Osteoblast (primary cell): ENCODE measurements at regions not wholly inside any gene's neighbourhood (a gene's known extent, or its start where the extent isn't known, plus 50 kb on each side); places are given as distances from the start of the nearest gene placed in this dataset.

ENCODE experiments used
- DNase-seq: peaks from one replicate; pipeline ENCODE4 v3.0.0; 2011; ENCODE audit warnings: low spot score, mixed read lengths; ENCODE audit not compliant: insufficient read length; ENCODE audit errors: missing footprints
- H2AFZ ChIP-seq: 2 replicates; pipeline ENCODE4 v1.6.0; 2011; ENCODE audit warnings: mild to moderate bottlenecking, low read length
- H3K27ac ChIP-seq: 2 replicates; pipeline ENCODE4 v1.5.1; 2011; ENCODE audit warnings: mild to moderate bottlenecking, low read depth, low read length, moderate library complexity
- H3K27me3 ChIP-seq: 2 replicates; pipeline ENCODE4 v1.6.0; 2012; ENCODE audit warnings: mild to moderate bottlenecking, control low read depth, inconsistent platforms, low read length, moderate library complexity; ENCODE audit not compliant: insufficient read depth
- H3K36me3 ChIP-seq: 2 replicates; pipeline ENCODE4 v1.5.1; 2011; ENCODE audit warnings: mild to moderate bottlenecking, low read length, control low read depth, moderate library complexity; ENCODE audit not compliant: insufficient read depth
- H3K4me1 ChIP-seq: 2 replicates; pipeline ENCODE4 v1.5.1; 2011; ENCODE audit warnings: mild to moderate bottlenecking, low read length, control low read depth, moderate library complexity; ENCODE audit not compliant: insufficient read depth
- H3K4me2 ChIP-seq: 2 replicates; pipeline ENCODE4 v1.6.0; 2011; ENCODE audit warnings: mild to moderate bottlenecking, low read length; ENCODE audit not compliant: insufficient read depth
- H3K4me3 ChIP-seq: fragments of 200-600 bp; sonication (generic); 3 replicates; pipeline ENCODE4 v1.5.1; 2012; ENCODE audit warnings: mild to moderate bottlenecking, low read length, inconsistent platforms; ENCODE audit not compliant: insufficient read depth
- H3K79me2 ChIP-seq: 2 replicates; pipeline ENCODE4 v1.6.0; 2012; ENCODE audit warnings: mild to moderate bottlenecking, low read length, control low read depth, inconsistent platforms; ENCODE audit not compliant: insufficient read depth
- H3K9me3 ChIP-seq: 2 replicates; pipeline ENCODE4 v1.5.1; 2011; ENCODE audit warnings: low read depth, low read length, control low read depth
- H4K20me1 ChIP-seq: 2 replicates; pipeline ENCODE4 v1.6.0; 2012; ENCODE audit warnings: mild to moderate bottlenecking, low read length, control low read depth; ENCODE audit not compliant: insufficient read depth
- CTCF ChIP-seq: IDR thresholded peaks from 2 replicates; pipeline ENCODE4 v1.5.1; 2011; ENCODE audit warnings: mild to moderate bottlenecking, low read depth, low read length, moderate library complexity; ENCODE audit errors: extremely low read depth

GRCh38 chr18:64384101-64384500 lies 235.2 kb upstream of the LINC00305 start:
- H3K9me3 ChIP-seq, result no peaks in the 10 kb centered on the region

GRCh38 chr18:64380117-64380516 lies 231.2 kb upstream of the LINC00305 start:
- no peak for DNase-seq
- no peaks in the 10 kb centered on the region for H3K79me2 ChIP-seq
- no peaks in the 10 kb centered on the region for H4K20me1 ChIP-seq
- no peak overlapping the region for H2AFZ ChIP-seq
- H3K4me3 ChIP-seq, result no peak overlapping the region
- no peaks in the 10 kb centered on the region for H3K4me1 ChIP-seq
- no peak for TF ChIP-seq CTCF
- no peak overlapping the region for H3K4me2 ChIP-seq
- no peak overlapping the region for H3K27ac ChIP-seq
- H3K27me3 ChIP-seq, result no peaks in the 10 kb centered on the region
- H3K36me3 ChIP-seq, result no peaks in the 10 kb centered on the region
- peaks cover 3% of the 10 kb centered on the region for H3K9me3 ChIP-seq

More at GRCh38 chr18:64384101-64384500, 235.2 kb upstream of the LINC00305 start:
- Histone ChIP-seq H3K27me3 (no peaks in the 10 kb centered on the region), H2AFZ (no peak overlapping the region), H3K4me3 (no peak overlapping the region), H4K20me1 (no peaks in the 10 kb centered on the region), H3K27ac (no peak overlapping the region), H3K4me2 (no peak overlapping the region), H3K79me2 (no peaks in the 10 kb centered on the region), H3K36me3 (no peaks in the 10 kb centered on the region), H3K4me1 (no peaks in the 10 kb centered on the region)
- no peak for TF ChIP-seq CTCF
- DNase-seq, result peak; percentile 51

- Histone ChIP-seq H3K4me3 (no peak overlapping the region), H2AFZ (no peak overlapping the region), H3K36me3 (no peaks in the 10 kb centered on the region), H3K27me3 (no peaks in the 10 kb centered on the region), H4K20me1 (no peaks in the 10 kb centered on the region), H3K4me2 (no peak overlapping the region), H3K4me1 (no peaks in the 10 kb centered on the region), H3K79me2 (no peaks in the 10 kb centered on the region), H3K9me3 (peaks cover 3% of the 10 kb centered on the region), H3K27ac (no peak overlapping the region)
- TF ChIP-seq CTCF, result no peak
- DNase-seq, result no peak
Observed at GRCh38 chr18:64379662-64380061, 230.8 kb upstream of the LINC00305 start.

GRCh38 chr18:64377446-64377845 lies 228.6 kb upstream of the LINC00305 start:
- Histone ChIP-seq H4K20me1 (no peaks in the 10 kb centered on the region), H3K4me1 (no peaks in the 10 kb centered on the region), H2AFZ (no peak overlapping the region), H3K27ac (no peak overlapping the region), H3K4me2 (no peak overlapping the region), H3K4me3 (no peak overlapping the region), H3K36me3 (no peaks in the 10 kb centered on the region), H3K79me2 (no peaks in the 10 kb centered on the region), H3K27me3 (no peaks in the 10 kb centered on the region), H3K9me3 (peaks cover 3% of the 10 kb centered on the region)
- DNase-seq, result no peak
- no peak for TF ChIP-seq CTCF
